ENCODE measurements at regions not wholly inside any gene's neighbourhood (a gene's known extent, or its start where the extent isn't known, plus 50 kb on each side); places are given as distances from the start of the nearest gene placed in this dataset.

- TF ChIP-seq CTCF (IDR thresholded peaks at IDR 0.05) (no peak), POLR2A (IDR thresholded peaks at IDR 0.05) (no peak)
Measured at GRCh38 chr5:128757196-128757959, 207.9 kb upstream of the SLC27A6 start.
